Astrocyte (in vitro differentiated cells and primary cell): ENCODE measurements at regions not wholly inside any gene's neighbourhood (a gene's known extent, or its start where the extent isn't known, plus 50 kb on each side); places are given as distances from the start of the nearest gene placed in this dataset.
A peak's percentile ranks its signal among the peaks of the same experiment; 100 is the strongest.

ENCODE experiments used
- DNase-seq: peaks from one replicate; pipeline ENCODE4 v3.0.0-alpha.2; 2010; ENCODE audit warnings: low read depth
- FAIRE-seq: peaks from 2 replicates; lab custom pipeline; 2011; peaks lifted over from hg19 to GRCh38; lab: Jason Lieb, UNC
- H2AFZ ChIP-seq: 2 replicates; pipeline ENCODE4 v1.6.0; 2012; ENCODE audit warnings: low read depth, low read length, inconsistent platforms
- H3K27ac ChIP-seq: 2 replicates; pipeline ENCODE4 v1.5.1; 2011; ENCODE audit warnings: low read depth, low read length, inconsistent platforms
- H3K27me3 ChIP-seq: 2 replicates; pipeline ENCODE4 v1.6.0; 2011; ENCODE audit warnings: low read length, inconsistent platforms; ENCODE audit not compliant: insufficient read depth
- H3K36me3 ChIP-seq: 2 replicates; pipeline ENCODE4 v1.5.1; 2011; ENCODE audit warnings: low read length, inconsistent platforms; ENCODE audit not compliant: insufficient read depth
- H3K4me1 ChIP-seq: 2 replicates; pipeline ENCODE4 v1.5.1; 2011; ENCODE audit warnings: low read length, inconsistent platforms; ENCODE audit not compliant: insufficient read depth
- H3K4me2 ChIP-seq: 2 replicates; pipeline ENCODE4 v1.6.0; 2012; ENCODE audit warnings: low read length, inconsistent platforms
- H3K4me3 ChIP-seq: 2 replicates; pipeline ENCODE4 v1.5.1; 2011; ENCODE audit warnings: low read depth, mild to moderate bottlenecking, low read length, inconsistent platforms; ENCODE audit not compliant: insufficient read depth
- H3K79me2 ChIP-seq: 2 replicates; pipeline ENCODE4 v1.6.0; 2012; ENCODE audit warnings: mild to moderate bottlenecking, low read length, inconsistent platforms; ENCODE audit not compliant: insufficient read depth
- H3K9ac ChIP-seq: 2 replicates; pipeline ENCODE4 v1.6.0; 2012; ENCODE audit warnings: mild to moderate bottlenecking, low read length, inconsistent platforms
- H3K9me3 ChIP-seq: 2 replicates; pipeline ENCODE4 v1.5.1; 2012; ENCODE audit warnings: low read depth, mild to moderate bottlenecking, low read length, inconsistent platforms; ENCODE audit not compliant: insufficient read depth
- H4K20me1 ChIP-seq: 2 replicates; pipeline ENCODE4 v1.6.0; 2012; ENCODE audit warnings: low read length, inconsistent platforms; ENCODE audit not compliant: insufficient read depth
- H3K27ac Mint-ChIP-seq: one replicate; pipeline ENCODE4 v1.8.0; 2021; ENCODE audit warnings: mild to moderate bottlenecking, mixed read lengths; ENCODE audit not compliant: unreplicated experiment
- H3K27me3 Mint-ChIP-seq: one replicate; pipeline ENCODE4 v1.8.0; 2021; ENCODE audit warnings: low read depth, mixed read lengths; ENCODE audit not compliant: unreplicated experiment
- H3K36me3 Mint-ChIP-seq: one replicate; pipeline ENCODE4 v1.8.0; 2021; ENCODE audit warnings: low read depth, mixed read lengths; ENCODE audit not compliant: unreplicated experiment
- H3K4me1 Mint-ChIP-seq: one replicate; pipeline ENCODE4 v1.8.0; 2021; ENCODE audit warnings: low read depth, mixed read lengths; ENCODE audit not compliant: unreplicated experiment
- H3K4me3 Mint-ChIP-seq: one replicate; pipeline ENCODE4 v1.8.0; 2021; ENCODE audit warnings: mild to moderate bottlenecking, moderate library complexity, mixed read lengths; ENCODE audit not compliant: unreplicated experiment
- H3K9me3 Mint-ChIP-seq: one replicate; pipeline ENCODE4 v1.8.0; 2021; ENCODE audit warnings: mild to moderate bottlenecking, mixed read lengths; ENCODE audit not compliant: unreplicated experiment
- EZH2 ChIP-seq: IDR thresholded peaks from 2 replicates; pipeline ENCODE4 v1.6.1; 2012; ENCODE audit warnings: mild to moderate bottlenecking, low read length, inconsistent platforms; ENCODE audit not compliant: insufficient read depth
- TF ChIP-seq, protein P1 (sequence below): IDR thresholded peaks from 2 replicates; pipeline ENCODE4 v1.5.1; 2011; ENCODE audit warnings: low read depth, mild to moderate bottlenecking, inconsistent platforms, low read length, moderate library complexity; ENCODE audit not compliant: insufficient read depth

- Histone ChIP-seq H2AFZ (no peak overlapping the region), H3K4me1 (peaks cover 3% of the 10 kb centered on the region), H3K9me3 (no peaks in the 10 kb centered on the region), H3K36me3 (no peaks in the 10 kb centered on the region), H4K20me1 (no peaks in the 10 kb centered on the region), H3K4me2 (no peak overlapping the region), H3K27me3 (no peaks in the 10 kb centered on the region), H3K79me2 (no peaks in the 10 kb centered on the region), H3K9ac (no peak overlapping the region), H3K4me3 (no peak overlapping the region), H3K27ac (no peak overlapping the region)
- Mint-ChIP-seq H3K4me1 (peaks cover 6% of the 10 kb centered on the region), H3K9me3 (peaks cover 2% of the 10 kb centered on the region), H3K36me3 (peaks cover 2% of the 10 kb centered on the region), H3K27ac (no peak overlapping the region), H3K4me3 (no peak overlapping the region), H3K27me3 (peaks cover 5% of the 10 kb centered on the region)
- no peak for FAIRE-seq
- DNase-seq, result no peak
- TF ChIP-seq, protein P1, sequence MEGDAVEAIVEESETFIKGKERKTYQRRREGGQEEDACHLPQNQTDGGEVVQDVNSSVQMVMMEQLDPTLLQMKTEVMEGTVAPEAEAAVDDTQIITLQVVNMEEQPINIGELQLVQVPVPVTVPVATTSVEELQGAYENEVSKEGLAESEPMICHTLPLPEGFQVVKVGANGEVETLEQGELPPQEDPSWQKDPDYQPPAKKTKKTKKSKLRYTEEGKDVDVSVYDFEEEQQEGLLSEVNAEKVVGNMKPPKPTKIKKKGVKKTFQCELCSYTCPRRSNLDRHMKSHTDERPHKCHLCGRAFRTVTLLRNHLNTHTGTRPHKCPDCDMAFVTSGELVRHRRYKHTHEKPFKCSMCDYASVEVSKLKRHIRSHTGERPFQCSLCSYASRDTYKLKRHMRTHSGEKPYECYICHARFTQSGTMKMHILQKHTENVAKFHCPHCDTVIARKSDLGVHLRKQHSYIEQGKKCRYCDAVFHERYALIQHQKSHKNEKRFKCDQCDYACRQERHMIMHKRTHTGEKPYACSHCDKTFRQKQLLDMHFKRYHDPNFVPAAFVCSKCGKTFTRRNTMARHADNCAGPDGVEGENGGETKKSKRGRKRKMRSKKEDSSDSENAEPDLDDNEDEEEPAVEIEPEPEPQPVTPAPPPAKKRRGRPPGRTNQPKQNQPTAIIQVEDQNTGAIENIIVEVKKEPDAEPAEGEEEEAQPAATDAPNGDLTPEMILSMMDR, result no peak
- TF ChIP-seq EZH2, result no peak
These were observed 245.0 kb upstream of the PWP1 start for GRCh38 chr12:107440606-107441005.

DNA sequence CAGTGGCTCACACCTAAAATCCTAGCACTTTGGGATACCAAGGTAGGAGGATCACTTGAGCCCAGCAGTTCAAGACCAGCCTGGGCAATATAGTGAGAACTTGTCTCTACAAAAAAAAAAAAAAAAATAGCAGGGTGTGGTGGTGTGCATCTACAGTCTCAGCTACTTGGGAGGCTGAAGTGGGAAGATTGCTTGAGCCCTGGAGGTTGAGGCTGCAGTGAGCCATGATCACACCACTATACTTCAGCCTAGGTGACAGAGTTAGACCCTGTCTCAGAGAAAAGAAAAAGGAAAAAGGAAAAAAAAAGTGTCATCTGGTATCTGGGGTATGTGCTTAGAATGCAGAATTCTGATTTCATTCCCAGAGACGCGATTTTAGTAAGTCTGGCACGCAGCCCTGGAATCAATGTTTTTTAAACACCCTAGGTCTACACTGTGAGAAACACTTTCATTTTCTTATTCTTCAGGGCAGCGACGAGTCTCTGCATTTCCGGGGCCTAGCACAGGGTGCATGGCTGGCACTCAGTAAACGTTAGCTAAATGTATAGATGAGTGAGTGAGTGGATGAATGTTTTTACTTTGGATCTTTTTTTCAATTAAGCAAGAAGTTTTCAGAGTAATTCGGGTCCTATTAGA lies 243.8 kb upstream of the PWP1 start:
- Mint-ChIP-seq H3K27me3 (peaks cover 5% of the 10 kb centered on the region), H3K4me3 (no peak overlapping the region), H3K4me1 (no peaks in the 10 kb centered on the region), H3K27ac (no peak overlapping the region), H3K36me3 (peaks cover 2% of the 10 kb centered on the region), H3K9me3 (peaks cover 2% of the 10 kb centered on the region)
- FAIRE-seq (no peak), DNase-seq (peak; percentile 32)
- no peaks in the 10 kb centered on the region for H3K36me3 ChIP-seq
- H3K79me2 ChIP-seq, result no peaks in the 10 kb centered on the region
- no peaks in the 10 kb centered on the region for H3K4me1 ChIP-seq
- H3K27me3 ChIP-seq, result no peaks in the 10 kb centered on the region
- H3K4me3 ChIP-seq, result no peak overlapping the region
- H3K27ac ChIP-seq, result no peak overlapping the region
- H4K20me1 ChIP-seq, result no peaks in the 10 kb centered on the region
- peak overlapping the region; percentile 49 for H3K9ac ChIP-seq
- H3K9me3 ChIP-seq, result no peaks in the 10 kb centered on the region
- TF ChIP-seq EZH2, result no peak
- TF ChIP-seq, protein P1, result no peak
- no peak overlapping the region for H2AFZ ChIP-seq
- peak overlapping the region; percentile 75 for H3K4me2 ChIP-seq

GRCh38 chr12:107442326-107442987 lies 243.1 kb upstream of the PWP1 start:
- Histone ChIP-seq H3K4me1 (no peaks in the 10 kb centered on the region), H3K4me2 (peak overlapping the region; percentile 75), H3K27me3 (no peaks in the 10 kb centered on the region), H3K4me3 (no peak overlapping the region), H2AFZ (peak overlapping the region; percentile 44), H3K36me3 (no peaks in the 10 kb centered on the region), H3K9ac (peak overlapping the region; percentile 49), H4K20me1 (no peaks in the 10 kb centered on the region), H3K9me3 (no peaks in the 10 kb centered on the region), H3K27ac (no peak overlapping the region), H3K79me2 (no peaks in the 10 kb centered on the region)
- Mint-ChIP-seq H3K27ac (no peak overlapping the region), H3K4me1 (no peaks in the 10 kb centered on the region), H3K27me3 (peaks cover 5% of the 10 kb centered on the region), H3K36me3 (peaks cover 2% of the 10 kb centered on the region), H3K9me3 (peaks cover 2% of the 10 kb centered on the region), H3K4me3 (no peak overlapping the region)
- TF ChIP-seq EZH2, result no peak
- TF ChIP-seq, protein P1, result no peak
- DNase-seq (no peak), FAIRE-seq (peak; percentile 9)
